Liver (tissue), 8 donors: ENCODE measurements at regions not wholly inside any gene's neighbourhood (a gene's known extent, or its start where the extent isn't known, plus 50 kb on each side); places are given as distances from the start of the nearest gene placed in this dataset.

Experiments used
- DNase-seq: peaks from one replicate; pipeline ENCODE4 v3.0.0-alpha.2; 2017; ENCODE audit warnings: low spot score
- H3K27ac ChIP-seq, 2 donors: one replicate each; pipeline ENCODE4 v1.7.0; 2013; ENCODE audit warnings: inconsistent platforms in 2 of 2, low read length in 2 of 2, control low read depth in 1 of 2, low read depth in 1 of 2, mild to moderate bottlenecking in 1 of 2
- H3K27me3 ChIP-seq, 4 donors: one replicate each; pipeline versions ENCODE4 v1.6.1 to v1.7.0; 2013; ENCODE audit warnings: low read length in 3 of 4, inconsistent platforms in 1 of 4, mild to moderate bottlenecking in 1 of 4, moderate library complexity in 1 of 4; ENCODE audit not compliant: control insufficient read depth in 4 of 4, insufficient read depth in 4 of 4
- H3K36me3 ChIP-seq, 4 donors: one replicate each; pipeline versions ENCODE4 v1.6.1 to v1.7.0; 2013; ENCODE audit warnings: low read length in 3 of 4, mild to moderate bottlenecking in 3 of 4, low read depth in 1 of 4, moderate library complexity in 1 of 4; ENCODE audit not compliant: control insufficient read depth in 4 of 4, insufficient read depth in 3 of 4
- H3K4me1 ChIP-seq, 4 donors: one replicate each; pipeline versions ENCODE4 v1.6.1 to v1.7.0; 2013; ENCODE audit warnings: low read length in 3 of 4, mild to moderate bottlenecking in 3 of 4, moderate library complexity in 1 of 4; ENCODE audit not compliant: control insufficient read depth in 4 of 4, insufficient read depth in 4 of 4
- H3K4me3 ChIP-seq, 3 donors: one replicate each; pipeline versions ENCODE4 v1.6.1 to v1.7.0; 2013; ENCODE audit warnings: low read length in 3 of 3, control low read depth in 1 of 3, low read depth in 1 of 3, mild to moderate bottlenecking in 1 of 3
- H3K9ac ChIP-seq, 2 donors: one replicate each; pipeline ENCODE4 v1.7.0; 2013; ENCODE audit warnings: low read length in 2 of 2, mild to moderate bottlenecking in 2 of 2, moderate library complexity in 2 of 2, control low read depth in 1 of 2, low read depth in 1 of 2
- H3K9me3 ChIP-seq, 4 donors: one replicate each; pipeline versions ENCODE4 v1.6.1 to v1.7.0; 2013; ENCODE audit warnings: low read length in 3 of 4; ENCODE audit not compliant: control insufficient read depth in 4 of 4
- ATF3 ChIP-seq: IDR thresholded peaks from 2 replicates; pipeline ENCODE4 v1.6.1; 2016; ENCODE audit warnings: antibody characterized with exemption
- CTCF ChIP-seq: fragments of 150-350 bp; IDR thresholded peaks from 2 replicates; pipeline ENCODE4 v1.5.1; 2017; ENCODE audit warnings: improper control_type of control experiment, low read depth, low read length; ENCODE audit not compliant: missing input control
- EGR1 ChIP-seq, 2 donors: IDR thresholded peaks; 2 replicates each; pipeline ENCODE4 v1.6.1; 2016 to 2018; ENCODE audit warnings: antibody characterized with exemption in 2 of 2, low read depth in 2 of 2
- FOXA1 ChIP-seq: IDR thresholded peaks from 2 replicates; pipeline ENCODE4 v1.6.1; 2016; ENCODE audit warnings: antibody characterized with exemption
- FOXA2 ChIP-seq: IDR thresholded peaks from 2 replicates; pipeline ENCODE4 v1.6.1; 2016; ENCODE audit warnings: antibody characterized with exemption
- GABPA ChIP-seq, 2 donors: IDR thresholded peaks in 1 of 2; conservative IDR thresholded peaks in 1 of 2; 2 replicates each; pipeline ENCODE4 v1.6.1; 2016; ENCODE audit warnings: antibody characterized with exemption in 2 of 2, mild to moderate bottlenecking in 1 of 2, moderate library complexity in 1 of 2
- HNF4A ChIP-seq, 2 donors: conservative IDR thresholded peaks; 2 replicates each; pipeline ENCODE4 v1.6.1; 2016; ENCODE audit warnings: antibody characterized with exemption in 2 of 2, mild to moderate bottlenecking in 2 of 2
- HNF4G ChIP-seq: IDR thresholded peaks from 2 replicates; pipeline ENCODE4 v1.6.1; 2016; ENCODE audit warnings: antibody characterized with exemption
- JUND ChIP-seq, 2 donors: IDR thresholded peaks; 2 replicates each; pipeline ENCODE4 v1.6.1; 2016; ENCODE audit warnings: antibody characterized with exemption in 2 of 2
- MAX ChIP-seq: IDR thresholded peaks from 2 replicates; pipeline ENCODE4 v1.6.1; 2016; ENCODE audit warnings: antibody characterized with exemption
- NR2F2 ChIP-seq: IDR thresholded peaks from 2 replicates; pipeline ENCODE4 v1.6.1; 2016; ENCODE audit warnings: antibody characterized with exemption
- RAD21 ChIP-seq, 2 donors: IDR thresholded peaks; 2 replicates each; pipeline ENCODE4 v1.6.1; 2016; ENCODE audit warnings: antibody characterized with exemption in 2 of 2, mild to moderate bottlenecking in 2 of 2
- RXRA ChIP-seq, 2 donors: IDR thresholded peaks; 2 replicates each; pipeline ENCODE4 v1.6.1; 2017 to 2018; ENCODE audit warnings: antibody characterized with exemption in 2 of 2, mild to moderate bottlenecking in 1 of 2
- SP1 ChIP-seq: IDR thresholded peaks from 2 replicates; pipeline ENCODE4 v1.6.1; 2018; ENCODE audit warnings: antibody characterized with exemption, mild to moderate bottlenecking
- TAF1 ChIP-seq: conservative IDR thresholded peaks from 2 replicates; pipeline ENCODE4 v1.6.1; 2016; ENCODE audit warnings: antibody characterized with exemption, mild to moderate bottlenecking
- YY1 ChIP-seq: IDR thresholded peaks from 2 replicates; pipeline ENCODE4 v1.6.1; 2016; ENCODE audit warnings: antibody characterized with exemption, mild to moderate bottlenecking
- ZBTB33 ChIP-seq: IDR thresholded peaks from 2 replicates; pipeline ENCODE4 v1.6.1; 2016; ENCODE audit warnings: antibody characterized with exemption
- WGBS: extraction: QIAGEN DNeasy Blood & Tissue Kit; methylation state at CpG from one replicate; pipeline ENCODE4 v1.1.7; 2013; 5-methylcytosine and 5-hydroxymethylcytosine counted together
- TF ChIP-seq, protein P1 (sequence below): IDR thresholded peaks from 2 replicates; pipeline ENCODE4 v1.6.1; 2016; ENCODE audit warnings: antibody characterized with exemption, mild to moderate bottlenecking
- donor health status: healthy.
- donor health status: healthy.
- donor health status: healthy.
- donor health status: healthy.
- donor health status: healthy.

GRCh38 chr5:54884195-54884536 lies 101.2 kb downstream of the ESM1 start:
- no peaks in the 10 kb centered on the region for H3K9me3 ChIP-seq
- no peak for DNase-seq
- H3K4me1 ChIP-seq: peaks cover 0 to 5% (median 3%) of the 10 kb centered on the region in 4 donors
- H3K27ac ChIP-seq: no peak overlapping the region
- peaks cover 0 to 5% (median 0%) of the 10 kb centered on the region in 4 donors for H3K27me3 ChIP-seq
- peak overlapping the region in 1 of 3 donors; percentile 47 for H3K4me3 ChIP-seq
- 38% methylated on average over 18 of the region's 18 CpGs for WGBS
- H3K36me3 ChIP-seq: no peaks in the 10 kb centered on the region
- no peak overlapping the region for H3K9ac ChIP-seq
- no peak for TF ChIP-seq CTCF
- TF ChIP-seq HNF4G: no peak
- no peak for TF ChIP-seq EGR1 (IDR thresholded peaks at IDR 0.05; ENCODE audit: low read depth in 2 of 2)
- TF ChIP-seq FOXA2: no peak
- no peak for TF ChIP-seq RXRA (IDR thresholded peaks at IDR 0.05)
- TF ChIP-seq, protein P1, sequence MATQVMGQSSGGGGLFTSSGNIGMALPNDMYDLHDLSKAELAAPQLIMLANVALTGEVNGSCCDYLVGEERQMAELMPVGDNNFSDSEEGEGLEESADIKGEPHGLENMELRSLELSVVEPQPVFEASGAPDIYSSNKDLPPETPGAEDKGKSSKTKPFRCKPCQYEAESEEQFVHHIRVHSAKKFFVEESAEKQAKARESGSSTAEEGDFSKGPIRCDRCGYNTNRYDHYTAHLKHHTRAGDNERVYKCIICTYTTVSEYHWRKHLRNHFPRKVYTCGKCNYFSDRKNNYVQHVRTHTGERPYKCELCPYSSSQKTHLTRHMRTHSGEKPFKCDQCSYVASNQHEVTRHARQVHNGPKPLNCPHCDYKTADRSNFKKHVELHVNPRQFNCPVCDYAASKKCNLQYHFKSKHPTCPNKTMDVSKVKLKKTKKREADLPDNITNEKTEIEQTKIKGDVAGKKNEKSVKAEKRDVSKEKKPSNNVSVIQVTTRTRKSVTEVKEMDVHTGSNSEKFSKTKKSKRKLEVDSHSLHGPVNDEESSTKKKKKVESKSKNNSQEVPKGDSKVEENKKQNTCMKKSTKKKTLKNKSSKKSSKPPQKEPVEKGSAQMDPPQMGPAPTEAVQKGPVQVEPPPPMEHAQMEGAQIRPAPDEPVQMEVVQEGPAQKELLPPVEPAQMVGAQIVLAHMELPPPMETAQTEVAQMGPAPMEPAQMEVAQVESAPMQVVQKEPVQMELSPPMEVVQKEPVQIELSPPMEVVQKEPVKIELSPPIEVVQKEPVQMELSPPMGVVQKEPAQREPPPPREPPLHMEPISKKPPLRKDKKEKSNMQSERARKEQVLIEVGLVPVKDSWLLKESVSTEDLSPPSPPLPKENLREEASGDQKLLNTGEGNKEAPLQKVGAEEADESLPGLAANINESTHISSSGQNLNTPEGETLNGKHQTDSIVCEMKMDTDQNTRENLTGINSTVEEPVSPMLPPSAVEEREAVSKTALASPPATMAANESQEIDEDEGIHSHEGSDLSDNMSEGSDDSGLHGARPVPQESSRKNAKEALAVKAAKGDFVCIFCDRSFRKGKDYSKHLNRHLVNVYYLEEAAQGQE: no peak
- no peak for TF ChIP-seq RAD21 (IDR thresholded peaks at IDR 0.05)
- no peak for TF ChIP-seq MAX
- no peak for TF ChIP-seq HNF4A (conservative IDR thresholded peaks at IDR 0.05)
- no peak for TF ChIP-seq YY1
- TF ChIP-seq FOXA1: no peak
- no peak for TF ChIP-seq GABPA (IDR thresholded peaks at IDR 0.05 in 1 of 2, conservative IDR thresholded peaks at IDR 0.05 in 1 of 2)
- no peak for TF ChIP-seq ATF3
- TF ChIP-seq NR2F2: no peak

GRCh38 chr5:54883374-54884194 lies 101.8 kb downstream of the ESM1 start:
- 6% methylated on average over 75 of the region's 75 CpGs for WGBS
- peaks cover 0 to 5% (median 0%) of the 10 kb centered on the region in 4 donors for H3K27me3 ChIP-seq
- peaks cover 0 to 5% (median 3%) of the 10 kb centered on the region in 4 donors for H3K4me1 ChIP-seq

More at GRCh38 chr5:54883374-54884194, 101.8 kb downstream of the ESM1 start:
- peak overlapping the region in 2 of 3 donors; percentile 36 to 47 for H3K4me3 ChIP-seq
- no peak overlapping the region for H3K9ac ChIP-seq
- no peaks in the 10 kb centered on the region for H3K36me3 ChIP-seq
- TF ChIP-seq MAX (no peak), SP1 (no peak), RXRA (IDR thresholded peaks at IDR 0.05) (no peak), HNF4A (conservative IDR thresholded peaks at IDR 0.05) (no peak), JUND (IDR thresholded peaks at IDR 0.05) (no peak), TAF1 (no peak), EGR1 (IDR thresholded peaks at IDR 0.05; ENCODE audit: low read depth in 2 of 2) (no peak), ATF3 (no peak), FOXA2 (no peak), ZBTB33 (no peak), HNF4G (no peak), CTCF (no peak), GABPA (IDR thresholded peaks at IDR 0.05 in 1 of 2, conservative IDR thresholded peaks at IDR 0.05 in 1 of 2) (no peak), FOXA1 (no peak), RAD21 (IDR thresholded peaks at IDR 0.05) (no peak)
- DNase-seq: no peak
- no peak overlapping the region for H3K27ac ChIP-seq
- H3K9me3 ChIP-seq: no peaks in the 10 kb centered on the region
